ENCODE measurements at regions not wholly inside any gene's neighbourhood (a gene's known extent, or its start where the extent isn't known, plus 50 kb on each side); places are given as distances from the start of the nearest gene placed in this dataset.
"Not testable (repeated sequence)": the region's sequence is repeated elsewhere in the genome, so short reads cannot be mapped to it uniquely, and the experiment has no call there.

DNA sequence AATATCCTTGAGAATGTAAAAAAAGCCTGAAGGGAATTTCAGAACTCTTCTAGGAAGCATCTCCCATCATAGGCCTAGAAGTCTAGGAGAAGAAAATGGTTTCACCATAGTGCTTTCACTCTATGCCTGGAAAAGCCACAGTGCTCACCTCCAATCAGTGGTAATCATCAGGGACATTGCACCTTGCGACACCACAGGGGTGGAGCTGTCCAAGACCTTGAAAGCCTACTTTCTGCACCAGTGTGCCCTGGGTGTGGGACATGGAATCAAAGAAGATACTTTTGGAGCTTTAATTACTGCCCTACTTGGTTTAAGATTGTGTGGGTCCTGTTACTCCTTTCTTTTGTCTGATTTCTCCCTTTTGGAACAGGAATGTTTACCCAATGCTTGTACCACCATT lies 146.8 kb upstream of the NDST4 start:
- DNase-seq: no peak

DNA sequence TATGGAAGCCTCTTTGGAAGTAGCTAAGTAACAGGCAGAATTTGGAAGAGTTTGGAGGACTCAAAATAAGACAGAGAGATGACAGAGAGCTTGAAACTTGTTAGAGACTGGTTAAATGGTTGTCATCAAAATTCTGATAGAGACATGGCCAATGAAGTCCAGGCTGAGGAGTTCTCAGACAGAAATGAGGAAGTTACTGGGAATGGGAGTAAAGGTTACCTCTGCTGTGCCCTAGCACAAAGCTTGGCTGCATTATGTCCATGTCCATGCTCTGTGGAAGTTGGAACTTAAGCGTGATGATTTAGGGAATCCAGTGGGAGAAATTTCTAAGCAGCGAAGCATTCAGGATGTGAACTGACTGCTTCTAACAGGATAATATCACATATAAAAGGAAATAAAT lies 146.2 kb upstream of the NDST4 start:
- DNase-seq: no peak

DNA sequence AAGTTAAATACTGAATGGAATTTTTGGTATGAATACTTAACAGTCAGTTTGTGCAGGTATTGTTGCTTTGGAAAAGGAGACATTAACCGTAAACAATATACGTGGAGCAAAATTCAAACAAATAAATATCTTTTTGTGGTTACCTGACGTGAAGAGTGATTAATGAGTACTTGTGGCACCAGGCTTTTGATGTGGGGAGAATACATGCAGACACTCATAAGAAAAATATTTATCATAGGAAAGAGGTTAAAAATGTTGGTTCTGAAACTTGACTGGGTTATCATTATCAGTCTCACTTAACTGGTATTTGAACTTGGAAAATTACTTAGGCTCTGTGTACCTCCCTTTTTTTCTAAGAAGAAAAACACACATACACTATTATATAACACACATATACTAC lies 136.4 kb upstream of the NDST4 start:
- DNase-seq: no peak

DNA sequence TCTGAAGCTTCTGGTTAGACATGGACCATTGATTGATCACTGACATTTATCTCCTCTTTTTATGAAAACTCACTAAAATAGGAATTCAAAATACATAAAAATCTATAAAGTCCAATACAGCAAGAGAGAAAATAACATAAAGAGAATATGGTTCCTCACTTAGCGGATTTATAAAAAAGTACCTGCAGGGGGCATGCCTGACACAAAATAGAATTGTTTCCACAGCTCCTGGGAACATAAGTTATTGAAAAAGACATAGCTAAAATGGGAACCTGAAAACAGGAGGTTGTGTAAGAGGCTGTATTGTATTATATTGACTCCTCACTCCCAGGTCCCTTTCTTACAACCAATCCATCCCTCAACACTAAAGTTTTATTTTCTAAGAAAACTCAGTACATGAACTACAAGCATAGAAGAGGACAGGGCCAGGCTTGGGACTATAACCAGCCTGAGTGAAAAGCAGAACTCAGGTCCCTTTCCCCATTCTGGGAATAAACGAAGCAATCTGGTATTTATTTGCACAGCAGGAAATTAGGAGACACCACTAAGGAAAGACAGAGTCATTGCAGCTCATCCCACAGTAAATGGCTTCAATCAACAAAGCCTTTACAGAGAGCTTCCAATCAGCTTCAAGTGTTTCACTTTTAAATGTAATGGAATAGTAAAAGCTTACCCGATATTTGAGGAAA lies 121.1 kb upstream of the NDST4 start:
- peak in 1 of 56 donors; percentile 1 for DNase-seq

DNA sequence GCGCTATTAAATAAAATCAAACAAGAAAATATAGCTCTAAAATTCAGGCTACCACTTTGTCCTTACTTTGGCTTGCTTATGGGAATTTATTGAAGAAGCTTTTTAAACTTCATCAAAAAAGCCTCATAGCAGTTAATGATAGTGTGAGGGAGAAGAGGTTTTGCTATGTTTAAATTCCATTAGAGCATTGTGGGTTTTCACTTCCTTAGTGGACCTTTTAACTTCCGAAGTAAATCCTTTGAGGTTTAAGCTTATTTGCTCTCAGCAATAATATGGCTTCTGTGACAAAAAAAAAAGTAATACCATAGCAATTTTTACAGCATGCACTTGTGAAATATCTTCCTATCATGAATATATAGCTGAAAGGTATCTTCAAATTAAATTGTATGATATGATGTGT lies 120.2 kb upstream of the NDST4 start:
- no peak for DNase-seq

DNA sequence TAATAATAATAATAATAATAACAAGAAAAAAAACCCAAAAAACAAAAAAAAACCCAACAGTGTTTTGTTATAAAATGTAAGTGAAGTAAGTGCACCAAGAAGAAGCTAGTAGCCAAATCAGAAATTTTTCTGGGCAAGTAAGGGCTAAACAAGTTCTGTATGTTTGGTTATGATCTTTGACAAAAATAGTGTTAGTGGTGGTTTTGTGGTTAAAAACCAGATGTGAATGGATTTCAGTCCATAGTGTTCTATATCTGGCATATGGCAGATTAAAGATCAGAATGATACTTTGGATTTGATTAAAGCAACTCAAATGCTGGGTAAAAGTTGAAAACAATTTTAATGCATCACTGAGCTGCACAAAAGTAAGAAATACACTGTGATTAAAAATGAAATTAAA lies 116.5 kb upstream of the NDST4 start:
- no peak for DNase-seq

DNA sequence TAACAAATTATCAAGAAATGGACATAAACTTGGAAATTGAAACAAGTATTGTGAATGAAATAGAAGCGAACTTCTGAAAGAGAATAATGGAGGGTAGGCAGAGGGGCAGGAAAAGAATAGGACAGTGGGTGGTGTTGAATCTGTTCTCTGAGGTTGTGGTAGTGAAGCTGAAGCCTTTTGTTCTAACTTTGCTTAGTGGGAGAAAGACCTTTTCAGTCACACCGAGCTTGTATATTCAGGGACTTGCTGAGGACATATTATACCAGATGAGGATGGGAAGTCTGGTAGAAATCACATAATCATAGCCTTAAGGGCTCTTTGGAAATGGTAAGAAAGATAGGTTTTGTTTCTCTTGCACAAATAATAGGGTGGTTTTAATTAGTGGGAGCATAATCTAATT lies 115.4 kb upstream of the NDST4 start:
- DNase-seq: no peak

DNA sequence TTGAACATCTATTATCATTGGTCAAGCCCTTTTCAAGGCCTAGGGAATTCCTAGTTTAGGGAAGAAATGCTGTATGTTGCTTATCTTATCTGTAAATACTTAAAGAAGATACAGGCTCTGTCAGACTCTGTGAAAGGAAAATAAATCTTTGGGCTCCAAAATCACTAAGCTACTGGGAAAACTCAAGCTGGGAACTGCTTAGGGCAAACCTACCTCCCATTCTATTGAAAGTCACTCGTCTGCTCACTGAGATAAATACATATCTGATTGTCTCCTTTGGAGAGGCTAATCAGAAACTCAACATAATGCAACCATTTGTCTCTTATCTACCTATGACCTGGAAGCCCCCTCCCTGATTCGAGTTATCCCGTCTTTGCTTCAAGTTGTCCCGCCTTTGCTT lies 108.6 kb upstream of the NDST4 start:
- DNase-seq: no peak

DNA sequence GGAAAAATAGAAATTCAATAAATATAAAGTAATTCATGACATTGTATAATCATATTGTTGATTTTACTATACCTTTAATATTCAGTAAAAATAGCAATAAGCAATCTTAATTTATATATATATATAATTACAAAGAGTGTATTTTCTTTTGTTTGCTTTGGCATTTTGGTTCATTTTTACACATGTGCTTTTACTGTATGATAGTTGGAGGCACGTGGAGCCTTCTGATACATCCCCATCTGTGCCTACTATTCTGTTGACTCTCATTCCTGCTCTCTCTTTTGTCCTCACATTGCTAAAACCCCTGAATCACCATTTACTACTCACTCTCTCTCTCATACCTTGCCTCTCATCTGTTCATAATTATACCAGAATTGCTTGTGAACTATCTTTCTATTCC lies 106.4 kb upstream of the NDST4 start:
- DNase-seq: no peak

DNA sequence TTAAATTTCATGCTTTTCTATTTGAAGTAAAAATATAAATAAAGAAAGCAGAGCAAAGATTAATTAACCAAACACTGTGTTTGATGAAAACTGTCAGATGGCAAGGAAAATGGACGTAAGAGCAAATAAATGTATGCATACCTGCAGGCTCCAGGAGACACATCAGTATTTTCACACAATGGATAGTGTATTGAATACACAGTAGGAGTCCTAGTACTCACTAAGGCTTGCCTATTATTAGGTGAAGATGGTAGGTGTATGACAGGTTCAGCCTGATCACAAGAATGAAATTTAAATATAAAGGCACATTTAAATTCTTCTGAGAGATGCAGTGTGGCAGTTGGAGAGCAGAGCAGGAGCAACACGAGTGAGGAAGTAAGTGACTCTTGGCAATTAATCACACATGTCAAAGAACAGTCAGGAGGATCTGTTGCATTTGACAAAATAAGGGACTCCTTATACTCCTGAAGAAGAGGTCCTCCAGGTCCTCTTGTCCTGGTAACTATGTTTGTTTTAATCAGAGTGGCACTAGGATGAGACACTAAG lies 106.0 kb upstream of the NDST4 start:
- DNase-seq: no peak

DNA sequence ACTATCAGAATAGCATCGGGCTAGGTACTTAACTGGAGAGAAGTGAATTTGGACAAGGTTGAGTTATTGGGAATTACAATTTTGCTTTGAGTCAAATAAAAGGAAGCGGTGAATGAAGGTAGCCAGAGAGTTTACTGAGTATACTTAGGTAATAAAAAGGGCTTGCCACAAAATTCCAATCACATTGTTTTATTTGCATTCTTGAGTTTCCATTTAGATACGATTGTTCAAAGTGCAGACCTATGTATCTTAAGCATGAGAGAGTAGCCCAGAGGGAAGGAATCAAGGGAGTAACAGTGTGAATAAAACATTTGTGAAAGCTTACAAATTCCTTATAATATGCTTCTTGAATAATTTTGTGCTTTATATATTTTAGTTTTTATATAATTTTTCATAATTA lies 102.5 kb upstream of the NDST4 start:
- DNase-seq: no peak

DNA sequence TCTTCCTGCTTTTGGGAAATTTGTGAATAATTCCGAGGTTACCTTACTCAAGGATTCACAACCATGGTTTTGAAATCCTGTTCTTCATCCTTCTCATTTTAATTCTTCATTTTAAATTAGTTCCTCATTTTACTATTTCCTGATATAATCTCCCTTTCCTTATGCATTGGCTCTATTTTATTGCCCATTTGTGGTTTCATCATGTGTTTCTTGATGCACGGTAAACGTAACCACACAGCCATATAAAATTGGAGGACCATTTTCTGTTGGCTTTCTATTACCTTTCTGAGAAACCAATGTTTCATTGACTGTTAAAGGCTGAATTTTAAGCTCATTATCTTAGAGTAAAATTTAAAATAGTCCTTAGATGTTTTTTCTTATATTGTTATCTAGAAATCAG lies 100.3 kb upstream of the NDST4 start:
- no peak for DNase-seq

DNA sequence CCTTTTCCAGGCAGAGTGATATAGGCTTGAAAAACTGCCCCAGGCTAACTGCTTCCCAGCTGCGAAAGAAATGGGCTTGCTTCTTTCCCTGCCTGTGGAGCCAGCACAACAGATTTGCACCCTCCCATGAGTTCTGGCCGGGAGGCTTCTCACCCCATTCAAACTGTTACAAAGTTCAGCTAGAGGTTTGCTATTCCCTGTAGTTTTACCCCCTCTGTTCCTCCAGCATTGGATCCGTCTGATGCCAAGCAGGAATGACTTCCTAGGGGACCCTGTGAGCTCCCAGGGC lies 87.6 kb upstream of the NDST4 start:
- no peak for DNase-seq

DNA sequence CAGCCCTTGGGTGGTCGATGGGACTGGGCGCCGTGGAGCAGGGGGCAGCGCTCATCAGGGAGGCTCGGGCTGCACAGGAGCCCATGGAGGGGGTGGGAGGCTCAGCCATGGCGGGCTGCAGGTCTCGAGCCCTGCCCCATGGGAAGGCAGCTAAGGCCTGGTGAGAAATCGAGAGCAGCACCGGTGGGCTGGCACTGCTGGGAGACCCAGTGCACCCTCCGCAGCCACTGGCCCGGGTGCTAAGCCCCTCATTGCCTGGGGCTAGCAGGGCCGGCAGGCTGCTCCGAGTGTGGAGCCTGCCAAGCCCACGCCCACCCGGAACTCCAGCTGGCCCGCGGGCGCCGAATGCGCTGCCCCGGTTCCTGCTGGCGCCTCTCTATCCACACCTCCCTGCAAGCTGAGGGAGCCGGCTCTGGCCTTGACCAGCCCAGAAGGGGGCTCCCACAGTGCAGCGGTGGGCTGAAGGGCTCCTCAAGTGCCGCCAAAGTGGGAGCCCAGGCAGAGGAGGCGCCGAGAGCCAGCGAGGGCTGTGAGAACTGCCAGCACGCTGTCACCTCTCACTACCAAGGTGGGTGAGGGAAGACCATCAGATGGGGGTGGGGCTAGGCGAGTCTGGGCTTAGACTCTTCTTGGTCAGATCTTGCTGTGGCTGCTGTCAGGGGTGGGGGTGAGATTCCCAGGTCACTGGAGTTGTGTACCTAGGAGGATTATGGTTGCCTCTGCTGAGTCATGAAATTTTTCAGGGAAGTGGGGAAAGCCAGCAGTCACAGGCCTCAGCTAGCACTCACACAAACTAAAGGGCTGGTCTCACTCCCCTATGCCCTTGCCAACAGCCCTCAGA lies 87.0 kb upstream of the NDST4 start:
- DNase-seq: not testable (repeated sequence)

DNA sequence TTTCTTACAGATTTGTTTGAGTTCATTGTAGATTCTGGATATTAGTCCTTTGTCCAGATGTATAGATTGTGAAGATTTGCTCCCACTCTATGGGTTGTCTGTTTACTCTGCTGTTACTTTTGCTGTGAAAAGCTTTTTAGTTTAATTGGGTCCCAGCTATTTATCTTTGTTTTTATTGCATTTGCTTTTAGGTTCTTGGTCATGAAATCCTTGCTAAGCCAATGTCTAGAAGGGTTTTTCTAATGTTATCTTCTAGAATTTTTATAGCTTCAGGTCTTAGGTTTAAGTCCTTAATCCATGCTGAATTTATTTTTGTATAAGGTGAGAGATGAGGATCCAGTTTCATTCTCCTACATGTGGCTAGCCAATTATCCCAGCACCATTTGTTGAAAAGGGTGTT lies 81.2 kb upstream of the NDST4 start:
- DNase-seq: not testable (repeated sequence)

DNA sequence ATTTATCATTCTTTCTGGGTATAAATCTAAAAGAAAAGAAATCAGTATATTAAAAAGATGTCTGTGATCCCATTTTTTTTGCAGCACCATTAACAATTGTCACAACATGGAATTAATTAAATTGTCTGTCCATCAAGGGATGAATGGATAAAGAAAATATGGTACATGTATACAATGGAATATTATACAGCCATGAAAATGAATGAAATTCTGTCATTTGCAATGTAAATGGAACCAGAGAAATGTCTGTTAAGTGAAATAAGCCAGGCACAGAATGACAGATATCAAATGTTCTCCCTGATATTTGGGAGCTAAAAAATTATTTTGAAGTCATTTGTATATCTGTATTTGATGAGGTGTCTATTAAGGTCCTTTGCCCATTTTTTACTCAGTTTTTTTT lies 77.1 kb upstream of the NDST4 start:
- no peak for DNase-seq

DNA sequence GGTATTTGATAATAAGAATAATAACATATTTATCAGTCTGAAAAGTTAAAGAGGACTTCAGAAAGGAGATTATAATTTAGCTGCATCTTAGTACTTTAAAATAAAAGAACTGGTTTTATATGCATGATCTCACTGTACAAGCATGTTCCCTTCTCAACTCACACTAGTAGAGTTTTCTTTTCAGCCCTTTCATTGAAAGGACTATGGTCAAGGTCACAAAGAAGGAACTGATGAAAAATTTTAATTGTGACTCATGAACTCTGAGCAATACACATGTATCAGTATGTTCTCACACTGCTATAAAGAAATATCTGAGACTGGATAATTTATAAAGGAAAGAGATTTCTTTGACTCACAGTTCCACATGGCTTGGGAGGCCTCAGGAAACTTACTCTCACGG lies 73.7 kb upstream of the NDST4 start:
- DNase-seq: no peak

DNA sequence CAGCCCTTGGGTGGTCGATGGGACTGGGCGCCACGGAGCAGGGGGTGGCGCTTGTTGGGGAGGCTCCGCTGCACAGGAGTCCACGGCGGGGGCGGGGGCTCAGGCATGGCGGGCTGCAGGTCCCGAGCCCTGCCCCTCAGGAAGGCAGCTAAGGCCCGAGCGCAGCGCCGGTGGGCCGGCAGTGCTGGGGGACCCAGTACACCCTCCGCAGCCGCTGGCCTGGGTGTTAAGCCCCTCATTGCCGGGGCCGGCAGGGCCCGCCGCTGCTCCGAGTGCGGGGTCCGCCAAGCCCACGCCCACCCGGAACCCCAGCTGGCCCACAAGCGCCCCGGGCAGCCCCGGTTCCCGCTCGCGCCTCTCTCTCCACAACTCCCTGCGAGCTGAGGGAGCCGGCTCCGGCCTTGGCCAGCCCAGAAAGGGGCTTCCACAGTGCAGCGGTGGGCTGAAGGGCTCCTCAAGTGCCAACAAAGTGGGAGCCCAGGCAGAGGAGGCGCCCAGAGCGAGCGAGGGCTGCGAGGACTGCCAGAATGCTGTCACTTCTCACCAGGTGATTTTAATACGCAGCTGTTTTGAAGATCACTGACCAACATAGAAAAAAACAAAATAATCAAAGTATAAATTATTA lies 66.1 kb upstream of the NDST4 start:
- peak in 1 of 56 donors; percentile 1 for DNase-seq

DNA sequence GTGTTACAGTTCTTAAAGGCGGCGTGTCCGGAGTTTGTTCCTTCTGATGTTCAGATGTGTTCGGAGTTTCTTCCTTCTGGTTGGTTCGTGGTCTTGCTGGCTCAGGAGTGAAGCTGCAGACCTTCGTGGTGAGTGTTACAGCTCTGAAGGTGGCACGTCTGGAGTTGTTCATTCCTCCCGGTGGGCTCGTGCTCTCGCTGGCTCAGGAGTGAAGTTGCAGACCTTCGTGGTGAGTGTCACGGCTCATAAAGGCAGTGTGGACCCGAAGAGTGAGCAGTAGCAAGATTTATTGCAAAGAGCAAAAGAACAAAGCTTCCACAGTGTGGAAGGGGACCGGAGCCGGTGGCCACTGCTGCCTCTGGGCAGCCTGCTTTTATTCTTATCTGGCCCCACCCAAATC lies 65.3 kb upstream of the NDST4 start:
- DNase-seq: not testable (repeated sequence)

DNA sequence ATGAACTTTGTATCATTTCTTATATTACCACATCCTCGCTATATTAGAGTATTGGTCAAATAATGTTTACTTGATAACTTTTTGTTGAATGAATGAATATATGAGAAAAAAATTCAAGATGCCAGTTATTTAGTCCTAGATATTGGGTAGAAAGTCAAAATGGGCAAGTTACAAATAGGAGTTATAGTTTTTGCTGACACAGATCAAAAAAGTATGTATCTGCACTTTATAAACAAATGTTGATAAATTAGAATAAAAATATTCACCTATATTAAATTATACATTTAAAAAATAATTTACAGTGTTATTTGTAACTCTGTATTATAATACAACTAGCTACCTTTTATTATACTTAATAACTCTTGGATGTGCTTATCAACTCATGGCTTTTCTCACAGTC lies 57.8 kb upstream of the NDST4 start:
- DNase-seq: no peak

DNA sequence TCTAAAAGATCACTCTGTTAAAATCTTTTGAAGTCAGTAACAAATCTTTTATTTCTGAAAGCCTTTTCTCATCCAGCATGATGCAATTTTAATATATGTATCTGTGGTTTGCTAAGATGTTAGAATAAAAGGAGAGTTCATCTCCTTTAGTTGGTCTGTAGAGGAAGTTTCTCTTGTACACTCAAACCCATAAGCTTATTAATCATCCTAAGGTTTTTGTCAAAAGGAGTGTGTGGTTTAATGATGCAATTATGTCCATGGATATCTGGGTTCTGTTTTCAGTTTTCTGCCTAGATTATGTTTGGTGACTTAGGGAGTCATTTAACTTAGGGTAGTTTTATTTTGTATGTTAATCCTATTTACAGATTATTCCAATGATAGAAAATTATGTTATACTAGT lies 52.1 kb upstream of the NDST4 start:
- no peak for DNase-seq
